ENCODE measurements at regions not wholly inside any gene's neighbourhood (a gene's known extent, or its start where the extent isn't known, plus 50 kb on each side); places are given as distances from the start of the nearest gene placed in this dataset.
"Not testable (repeated sequence)": the region's sequence is repeated elsewhere in the genome, so short reads cannot be mapped to it uniquely, and the experiment has no call there.

DNA sequence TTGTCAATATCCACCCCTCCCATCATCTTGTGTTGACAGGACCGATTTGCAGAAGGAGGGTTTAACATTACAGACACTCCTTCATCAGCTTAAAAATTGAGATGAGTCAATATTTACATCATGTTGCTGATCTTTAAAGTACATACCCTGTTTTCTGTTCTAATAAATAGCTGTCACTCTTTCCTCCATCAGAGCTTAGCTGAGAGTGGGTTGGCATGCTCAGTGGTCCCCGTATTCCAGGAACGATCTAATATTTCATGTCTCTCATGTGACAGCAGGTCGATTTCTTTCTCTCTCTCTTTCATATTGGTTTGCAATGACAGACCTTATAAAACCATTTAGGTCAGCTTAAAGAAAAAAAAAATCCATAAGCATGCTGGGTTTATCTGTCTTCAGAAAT is 950.6 kb downstream of the GALC start:
- ATAC-seq (ENCODE audit: insufficient read depth, low FRiP score) (no peak), DNase-seq (no peak)
- no peak overlapping the region for H3K9ac ChIP-seq (ENCODE audit: insufficient read depth in 1 of 2, low read length in 2 of 2)
- no peaks in the 10 kb centered on the region for H3K36me3 ChIP-seq (ENCODE audit: control insufficient read depth in 4 of 4, insufficient read depth in 4 of 4, low read length in 4 of 4)
- WGBS, 2 donors, result 76 to 85% methylated on average over 4 of the region's 4 CpGs
- no peaks in the 10 kb centered on the region for H3K4me1 ChIP-seq (ENCODE audit: control insufficient read depth in 5 of 5, insufficient read depth in 5 of 5, low read length in 5 of 5)
- H3K27ac ChIP-seq (ENCODE audit: low read depth in 1 of 2, low read length in 1 of 2), result no peak overlapping the region
- H3K9me3 ChIP-seq (ENCODE audit: control insufficient read depth in 4 of 4, insufficient read depth in 3 of 4, low read length in 3 of 4), result no peaks in the 10 kb centered on the region
- TF ChIP-seq, protein P1, sequence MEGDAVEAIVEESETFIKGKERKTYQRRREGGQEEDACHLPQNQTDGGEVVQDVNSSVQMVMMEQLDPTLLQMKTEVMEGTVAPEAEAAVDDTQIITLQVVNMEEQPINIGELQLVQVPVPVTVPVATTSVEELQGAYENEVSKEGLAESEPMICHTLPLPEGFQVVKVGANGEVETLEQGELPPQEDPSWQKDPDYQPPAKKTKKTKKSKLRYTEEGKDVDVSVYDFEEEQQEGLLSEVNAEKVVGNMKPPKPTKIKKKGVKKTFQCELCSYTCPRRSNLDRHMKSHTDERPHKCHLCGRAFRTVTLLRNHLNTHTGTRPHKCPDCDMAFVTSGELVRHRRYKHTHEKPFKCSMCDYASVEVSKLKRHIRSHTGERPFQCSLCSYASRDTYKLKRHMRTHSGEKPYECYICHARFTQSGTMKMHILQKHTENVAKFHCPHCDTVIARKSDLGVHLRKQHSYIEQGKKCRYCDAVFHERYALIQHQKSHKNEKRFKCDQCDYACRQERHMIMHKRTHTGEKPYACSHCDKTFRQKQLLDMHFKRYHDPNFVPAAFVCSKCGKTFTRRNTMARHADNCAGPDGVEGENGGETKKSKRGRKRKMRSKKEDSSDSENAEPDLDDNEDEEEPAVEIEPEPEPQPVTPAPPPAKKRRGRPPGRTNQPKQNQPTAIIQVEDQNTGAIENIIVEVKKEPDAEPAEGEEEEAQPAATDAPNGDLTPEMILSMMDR (IDR thresholded peaks at IDR 0.05; ENCODE audit: control extremely low read depth, extremely low read depth), result no peak
- H3K4me3 ChIP-seq, result no peak overlapping the region
- no peaks in the 10 kb centered on the region for H3K27me3 ChIP-seq (ENCODE audit: control insufficient read depth in 3 of 3, insufficient read depth in 3 of 3, low read length in 2 of 3)

DNA sequence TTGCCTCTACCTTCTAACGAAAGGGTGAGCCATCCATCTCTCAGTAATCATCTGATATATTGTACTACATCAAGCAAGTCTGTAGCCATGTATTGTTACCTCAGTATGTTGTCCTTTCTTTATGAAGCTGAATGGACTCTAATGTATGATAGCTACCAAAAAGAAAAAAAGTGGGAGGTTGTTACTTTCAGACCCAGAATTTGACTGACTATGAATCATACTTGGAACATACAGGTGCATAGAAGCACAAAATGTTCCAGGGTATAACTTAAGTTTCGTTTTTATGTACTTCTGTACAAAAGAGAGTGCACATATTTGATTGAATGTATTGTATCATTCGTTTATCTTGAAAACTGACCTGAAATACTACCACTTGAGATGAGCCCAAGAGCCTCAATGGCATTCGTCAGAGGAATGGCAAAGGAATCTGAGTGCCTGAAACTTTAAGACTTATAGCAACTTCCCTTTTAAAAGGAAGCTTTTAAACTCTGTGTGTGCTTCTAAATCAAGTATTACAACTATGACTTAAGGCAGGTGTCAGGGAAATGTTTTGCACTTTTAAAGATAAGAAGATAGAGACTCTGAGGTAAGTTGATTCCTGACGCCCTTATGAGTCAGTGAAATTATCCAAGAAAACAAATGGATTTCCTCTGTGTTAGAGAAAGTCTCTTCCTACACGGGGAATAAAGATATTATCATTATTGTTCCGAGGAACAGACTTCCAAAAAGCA is 951.5 kb downstream of the GALC start:
- 31 to 43% methylated on average over 7 of the region's 7 CpGs for WGBS, 2 donors
- Histone ChIP-seq H3K4me3 (no peak overlapping the region), H3K9me3 (ENCODE audit: control insufficient read depth in 4 of 4, insufficient read depth in 3 of 4, low read length in 3 of 4) (no peaks in the 10 kb centered on the region), H3K9ac (ENCODE audit: insufficient read depth in 1 of 2, low read length in 2 of 2) (no peak overlapping the region), H3K27ac (ENCODE audit: low read depth in 1 of 2, low read length in 1 of 2) (no peak overlapping the region), H3K27me3 (ENCODE audit: control insufficient read depth in 3 of 3, insufficient read depth in 3 of 3, low read length in 2 of 3) (no peaks in the 10 kb centered on the region), H3K4me1 (ENCODE audit: control insufficient read depth in 5 of 5, insufficient read depth in 5 of 5, low read length in 5 of 5) (no peaks in the 10 kb centered on the region), H3K36me3 (ENCODE audit: control insufficient read depth in 4 of 4, insufficient read depth in 4 of 4, low read length in 4 of 4) (no peaks in the 10 kb centered on the region)
- TF ChIP-seq, protein P1 (IDR thresholded peaks at IDR 0.05; ENCODE audit: control extremely low read depth, extremely low read depth), result no peak
- ATAC-seq (ENCODE audit: insufficient read depth, low FRiP score), result no peak
- peak in 1 of 3 donors; percentile 6 for DNase-seq

DNA sequence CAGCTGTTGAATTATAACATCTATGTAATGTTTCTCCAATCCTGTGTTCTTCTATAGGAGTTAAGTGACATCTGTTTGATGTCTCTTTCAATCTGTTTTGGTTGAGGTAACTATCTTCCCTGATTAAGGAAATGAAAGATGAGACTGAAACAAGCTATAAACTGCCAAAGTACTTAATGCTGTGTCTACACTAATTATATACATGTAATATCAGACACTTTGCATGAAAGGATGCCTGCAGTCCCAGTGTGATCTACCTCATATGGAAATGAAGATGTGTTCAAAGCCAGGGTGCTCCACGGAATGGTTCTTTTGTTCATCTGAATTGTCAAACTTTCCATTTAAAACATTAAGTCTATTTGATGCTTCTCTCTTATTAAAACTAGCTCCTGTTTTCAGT is 958.3 kb downstream of the GALC start:
- Histone ChIP-seq H3K27me3 (ENCODE audit: control insufficient read depth in 3 of 3, insufficient read depth in 3 of 3, low read length in 2 of 3) (no peaks in the 10 kb centered on the region), H3K9ac (ENCODE audit: insufficient read depth in 1 of 2, low read length in 2 of 2) (no peak overlapping the region), H3K9me3 (ENCODE audit: control insufficient read depth in 4 of 4, insufficient read depth in 3 of 4, low read length in 3 of 4) (no peaks in the 10 kb centered on the region), H3K36me3 (ENCODE audit: control insufficient read depth in 4 of 4, insufficient read depth in 4 of 4, low read length in 4 of 4) (no peaks in the 10 kb centered on the region), H3K4me1 (ENCODE audit: control insufficient read depth in 5 of 5, insufficient read depth in 5 of 5, low read length in 5 of 5) (no peaks in the 10 kb centered on the region), H3K4me3 (no peak overlapping the region), H3K27ac (ENCODE audit: low read depth in 1 of 2, low read length in 1 of 2) (no peak overlapping the region)
- TF ChIP-seq, protein P1 (IDR thresholded peaks at IDR 0.05; ENCODE audit: control extremely low read depth, extremely low read depth), result no peak
- 80 to 88% methylated on average over 1 of the region's 1 CpG for WGBS, 2 donors
- ATAC-seq (ENCODE audit: insufficient read depth, low FRiP score), result no peak
- no peak for DNase-seq

DNA sequence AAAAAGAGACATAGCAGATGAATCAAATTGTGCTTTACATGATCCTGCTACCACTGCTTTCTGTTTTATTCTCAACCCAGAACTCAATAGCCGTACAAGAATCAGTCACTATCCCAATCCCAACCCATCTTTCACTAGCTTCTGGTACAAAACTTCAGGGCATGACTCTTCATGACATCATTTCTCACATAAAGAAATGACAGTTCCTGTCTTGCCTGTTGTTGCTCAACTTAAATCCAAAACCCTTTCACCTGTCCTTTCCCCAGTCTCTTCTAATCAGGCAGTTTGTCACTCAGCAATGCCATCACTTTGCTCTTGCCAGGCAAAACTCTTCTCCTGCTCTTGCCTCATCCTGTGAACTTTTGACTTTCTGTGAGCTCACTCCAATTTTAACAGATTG is 962.8 kb downstream of the GALC start:
- Histone ChIP-seq H3K4me3 (no peak overlapping the region), H3K9me3 (ENCODE audit: control insufficient read depth in 4 of 4, insufficient read depth in 3 of 4, low read length in 3 of 4) (no peaks in the 10 kb centered on the region), H3K27me3 (ENCODE audit: control insufficient read depth in 3 of 3, insufficient read depth in 3 of 3, low read length in 2 of 3) (no peaks in the 10 kb centered on the region), H3K4me1 (ENCODE audit: control insufficient read depth in 5 of 5, insufficient read depth in 5 of 5, low read length in 5 of 5) (no peaks in the 10 kb centered on the region), H3K27ac (ENCODE audit: low read depth in 1 of 2, low read length in 1 of 2) (no peak overlapping the region), H3K9ac (ENCODE audit: insufficient read depth in 1 of 2, low read length in 2 of 2) (no peak overlapping the region), H3K36me3 (ENCODE audit: control insufficient read depth in 4 of 4, insufficient read depth in 4 of 4, low read length in 4 of 4) (no peaks in the 10 kb centered on the region)
- TF ChIP-seq, protein P1 (IDR thresholded peaks at IDR 0.05; ENCODE audit: control extremely low read depth, extremely low read depth), result no peak
- no peak for ATAC-seq (ENCODE audit: insufficient read depth, low FRiP score)
- no peak for DNase-seq
- 88 to 90% methylated on average over 1 of the region's 1 CpG for WGBS, 2 donors

DNA sequence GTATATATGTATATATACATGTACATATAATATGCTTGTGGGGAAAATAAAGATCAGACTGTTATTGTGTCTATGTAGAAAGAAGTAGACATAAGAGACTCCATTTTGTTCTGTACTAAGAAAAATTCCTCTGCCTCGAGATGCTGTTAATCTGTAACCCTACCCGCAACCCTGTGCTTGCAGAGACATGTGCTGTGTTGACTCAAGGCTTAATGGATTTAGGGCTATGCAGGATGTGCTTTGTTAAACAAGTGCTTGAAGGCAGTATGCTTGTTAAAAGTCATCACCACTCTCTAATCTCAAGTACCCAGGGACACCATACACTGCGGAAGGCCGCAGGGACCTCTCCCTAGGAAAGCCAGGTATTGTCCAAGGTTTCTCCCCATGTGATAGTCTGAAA is 972.9 kb downstream of the GALC start:
- not testable (repeated sequence) for DNase-seq; ATAC-seq (ENCODE audit: insufficient read depth, low FRiP score)

More for the DNA sequence above, 972.9 kb downstream of the GALC start:
- not testable (repeated sequence) for H3K9ac ChIP-seq (ENCODE audit: insufficient read depth in 1 of 2, low read length in 2 of 2); H3K27ac ChIP-seq (ENCODE audit: low read depth in 1 of 2, low read length in 1 of 2); H3K4me1 ChIP-seq (ENCODE audit: control insufficient read depth in 5 of 5, insufficient read depth in 5 of 5, low read length in 5 of 5); H3K36me3 ChIP-seq (ENCODE audit: control insufficient read depth in 4 of 4, insufficient read depth in 4 of 4, low read length in 4 of 4); H3K27me3 ChIP-seq (ENCODE audit: control insufficient read depth in 3 of 3, insufficient read depth in 3 of 3, low read length in 2 of 3); H3K4me3 ChIP-seq; H3K9me3 ChIP-seq (ENCODE audit: control insufficient read depth in 4 of 4, insufficient read depth in 3 of 4, low read length in 3 of 4)
- 57 to 81% methylated on average over 4 of the region's 4 CpGs for WGBS, 2 donors
